GM21529 (cell line): ENCODE measurements at regions not wholly inside any gene's neighbourhood (a gene's known extent, or its start where the extent isn't known, plus 50 kb on each side); places are given as distances from the start of the nearest gene placed in this dataset.

ENCODE experiments used
- ATAC-seq: cut with Tn5 transposase; IDR thresholded peaks from one replicate; pipeline ENCODE4 v1.9.1; 2021; ENCODE audit not compliant: unreplicated experiment

DNA sequence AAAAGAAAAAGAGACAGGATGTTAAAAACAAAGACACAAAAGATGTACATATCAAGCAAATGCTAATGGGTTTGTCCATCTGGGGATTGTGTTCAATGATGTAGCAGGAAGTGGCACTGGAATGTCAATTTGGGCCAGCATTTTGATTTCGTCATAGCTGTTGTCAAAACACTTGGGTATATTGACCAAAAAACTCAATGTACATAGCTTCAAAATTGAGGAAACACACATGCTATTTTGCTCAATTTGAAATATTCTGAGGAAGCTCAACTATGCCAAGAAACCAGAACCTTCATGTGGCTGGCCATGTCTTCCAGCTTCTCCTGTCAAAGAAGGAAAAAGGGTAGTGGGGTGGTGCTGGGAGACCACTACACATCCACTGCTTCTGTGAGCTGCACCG lies 212.7 kb upstream of the GHITM start:
- ATAC-seq = no peak

- no peak for ATAC-seq
These were observed 212.1 kb upstream of the GHITM start for GRCh38 chr10:83927166-83927565.

GRCh38 chr10:83929399-83929798 lies 209.9 kb upstream of the GHITM start:
- no peak for ATAC-seq

GRCh38 chr10:83931669-83932068 lies 207.6 kb upstream of the GHITM start:
- no peak for ATAC-seq

DNA sequence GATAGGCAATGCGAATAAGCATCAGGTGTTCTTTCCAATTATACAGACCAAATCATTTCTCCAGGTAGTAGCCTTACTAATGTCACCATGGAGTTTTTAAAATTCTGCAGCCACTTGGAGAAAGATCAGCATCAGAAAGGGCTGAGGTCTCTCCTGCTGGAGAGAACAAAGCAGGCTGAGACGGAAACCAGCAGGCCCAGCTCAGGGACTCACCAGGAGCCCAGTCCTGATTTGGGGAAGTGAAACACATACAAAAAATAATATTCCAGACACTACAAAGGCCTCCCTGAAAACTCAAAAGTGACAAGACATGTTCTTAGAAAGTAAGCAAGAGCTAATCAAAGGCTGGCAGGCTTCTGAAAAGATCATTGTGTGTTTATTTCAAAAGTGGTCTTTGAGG lies 207.1 kb upstream of the GHITM start:
- ATAC-seq = no peak

GRCh38 chr10:83934062-83934461 lies 205.2 kb upstream of the GHITM start:
- ATAC-seq = no peak

DNA sequence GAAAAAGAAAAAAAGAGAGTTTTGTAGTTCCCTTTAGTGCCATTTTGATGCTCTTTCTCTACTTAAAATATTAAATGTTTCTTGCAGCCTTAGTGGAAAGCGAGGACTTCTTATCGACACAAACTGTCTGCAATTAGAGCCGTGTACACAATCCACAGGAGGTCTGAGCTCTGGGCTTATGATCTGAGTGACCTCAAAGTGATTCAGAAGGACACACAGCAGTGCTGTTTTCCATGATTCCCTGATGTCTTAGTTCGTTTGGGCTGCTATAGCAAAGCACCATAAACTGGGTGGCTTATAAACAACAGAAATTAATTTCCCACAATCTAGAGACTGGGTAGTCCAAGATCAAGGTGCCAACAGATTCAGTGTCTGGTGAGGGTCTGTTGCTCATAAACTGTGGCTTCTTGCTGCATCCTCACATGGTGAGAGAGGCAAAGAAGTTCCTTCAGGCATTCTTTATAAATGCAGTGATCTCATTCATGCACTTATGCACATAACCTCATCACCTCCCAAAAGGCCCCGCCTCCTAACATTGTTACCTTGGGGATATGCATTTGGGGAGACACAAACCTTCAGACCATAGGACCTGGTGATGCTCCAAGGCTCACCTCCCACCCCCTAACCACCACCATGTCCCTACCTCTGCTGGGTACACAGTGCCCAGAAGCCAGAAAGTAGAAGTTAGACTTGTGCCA lies 204.5 kb upstream of the GHITM start:
- ATAC-seq = no peak

DNA sequence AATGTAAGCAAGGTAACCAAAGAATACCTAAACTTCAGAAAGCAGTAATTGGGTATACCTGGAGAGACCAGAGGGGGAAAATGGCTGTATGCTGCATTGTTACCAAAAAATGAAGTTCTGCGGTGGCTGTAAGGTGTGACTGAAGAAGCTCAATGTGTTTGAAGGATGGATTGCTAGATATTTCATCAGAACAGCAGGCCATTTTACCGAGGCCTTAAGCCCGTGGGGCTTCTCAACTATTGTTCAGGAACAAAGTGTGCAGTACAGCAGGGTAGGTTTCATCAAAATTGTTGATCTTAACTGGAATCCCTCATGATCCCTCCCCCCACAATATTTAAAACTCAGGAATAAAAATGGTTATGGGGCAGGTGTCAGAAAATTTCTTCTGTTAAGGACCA lies 204.0 kb upstream of the GHITM start:
- ATAC-seq = no peak

- ATAC-seq = no peak
These were observed 203.4 kb upstream of the GHITM start for GRCh38 chr10:83935911-83936310.

- no peak for ATAC-seq
These were observed 202.1 kb upstream of the GHITM start for GRCh38 chr10:83937161-83937560.

GRCh38 chr10:83937826-83938225 lies 201.5 kb upstream of the GHITM start:
- no peak for ATAC-seq

DNA sequence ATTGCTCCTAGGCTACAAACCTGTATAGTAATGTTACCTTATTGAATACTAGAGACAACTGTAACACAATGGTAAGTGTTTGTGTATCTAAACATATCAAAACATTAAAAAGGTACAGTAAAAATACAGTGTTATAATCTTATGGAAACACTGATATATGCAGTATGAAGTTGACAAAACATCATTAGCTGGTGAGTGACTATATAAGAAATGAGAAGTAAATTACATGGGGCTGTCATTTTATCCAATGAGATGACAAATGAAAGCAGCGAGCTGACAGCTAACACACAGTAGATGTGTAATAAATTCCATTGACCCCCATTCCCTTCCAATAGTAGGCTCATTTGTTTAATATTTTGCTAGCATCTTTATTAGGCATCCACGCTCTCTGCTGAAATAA lies 198.1 kb upstream of the GHITM start:
- no peak for ATAC-seq

- no peak for ATAC-seq
These were observed 196.9 kb upstream of the GHITM start for GRCh38 chr10:83942410-83942809.

DNA sequence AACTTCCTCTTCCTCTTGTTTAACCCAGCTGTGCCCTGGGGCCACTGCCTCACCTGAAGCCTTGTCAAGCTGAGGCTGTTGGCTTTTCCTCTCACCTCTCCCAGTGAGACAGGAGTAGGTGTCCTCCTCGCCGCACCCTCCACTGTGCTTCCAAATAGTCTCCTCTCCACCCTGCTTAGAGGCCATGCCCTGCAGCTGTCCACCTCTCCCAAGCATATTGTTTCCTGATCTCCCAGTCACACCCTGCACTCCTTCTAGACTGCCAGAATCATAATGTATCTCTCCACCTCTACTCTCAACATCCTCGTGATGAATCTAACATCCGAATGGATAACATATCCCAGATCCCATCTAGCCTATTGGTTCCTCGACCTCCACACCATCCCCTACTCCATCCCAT lies 196.3 kb upstream of the GHITM start:
- no peak for ATAC-seq

DNA sequence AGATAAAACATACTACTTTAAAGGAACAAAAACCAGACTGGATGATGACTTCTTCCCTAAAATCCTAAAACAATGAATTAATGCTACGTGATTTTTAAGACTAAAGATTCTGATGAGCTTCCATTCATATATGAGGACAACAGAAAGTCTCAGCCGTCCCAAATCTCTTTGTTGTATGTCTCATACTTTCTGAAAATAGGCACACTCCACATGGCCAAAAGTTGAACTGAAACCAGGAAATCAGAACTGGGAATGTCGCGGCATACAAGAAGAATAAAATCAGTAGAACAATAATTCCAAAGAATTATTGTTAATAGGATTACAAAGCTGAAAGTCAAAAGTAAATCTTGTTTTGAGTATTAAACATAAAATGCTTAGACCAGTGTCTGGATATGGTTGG lies 195.4 kb upstream of the GHITM start:
- ATAC-seq = no peak

GRCh38 chr10:83945982-83946718 lies 193.2 kb upstream of the GHITM start:
- no peak for ATAC-seq

GRCh38 chr10:83952314-83952713 lies 187.0 kb upstream of the GHITM start:
- ATAC-seq = no peak

DNA sequence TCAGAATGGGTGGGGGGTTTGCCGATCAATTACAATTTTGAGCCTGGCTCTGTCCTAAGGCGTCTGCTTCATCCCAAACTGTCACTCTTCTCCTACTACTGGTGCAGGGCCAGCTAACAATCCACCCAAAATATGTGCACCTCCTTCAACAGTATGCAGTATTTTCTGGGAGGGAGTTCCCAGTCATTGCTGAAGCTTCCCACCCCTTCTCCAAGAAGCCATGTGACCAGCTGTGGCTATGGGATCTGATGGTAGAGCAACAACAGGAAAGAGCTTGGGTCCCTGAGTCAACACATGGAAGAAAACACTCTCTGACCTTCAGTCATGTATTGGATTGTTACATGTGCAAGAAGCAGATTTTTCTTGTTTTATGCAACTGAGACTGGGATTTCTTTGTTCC lies 185.7 kb upstream of the GHITM start:
- ATAC-seq = no peak

DNA sequence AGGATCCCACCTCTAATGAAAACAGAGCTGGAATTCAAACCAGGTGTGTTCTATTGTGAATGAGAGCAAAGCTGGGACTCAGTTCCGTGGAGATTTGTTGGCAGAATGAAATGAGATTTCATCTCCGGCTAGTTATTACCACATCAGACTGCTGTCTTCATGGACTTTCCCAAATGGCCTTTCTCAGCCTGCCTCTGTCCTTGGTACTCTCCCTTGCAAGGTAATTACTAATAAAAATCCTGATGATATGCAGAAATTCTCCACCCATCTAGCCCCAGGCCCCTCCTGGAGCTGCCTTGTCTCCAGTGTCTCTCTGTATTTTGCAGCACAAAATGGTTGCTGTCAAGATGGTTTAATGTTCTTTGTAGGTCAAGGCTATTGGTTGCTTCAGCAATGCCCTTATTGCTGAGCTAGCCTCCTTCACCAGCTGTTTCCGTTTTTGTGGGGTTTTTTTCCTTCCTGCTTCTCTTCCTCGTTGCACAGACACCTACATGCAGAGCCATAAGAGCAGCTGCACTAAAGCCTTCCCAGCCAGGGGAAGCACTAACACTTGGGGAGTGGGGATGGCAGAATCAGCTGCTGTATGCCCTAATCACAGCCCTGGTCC lies 185.0 kb upstream of the GHITM start:
- no peak for ATAC-seq

DNA sequence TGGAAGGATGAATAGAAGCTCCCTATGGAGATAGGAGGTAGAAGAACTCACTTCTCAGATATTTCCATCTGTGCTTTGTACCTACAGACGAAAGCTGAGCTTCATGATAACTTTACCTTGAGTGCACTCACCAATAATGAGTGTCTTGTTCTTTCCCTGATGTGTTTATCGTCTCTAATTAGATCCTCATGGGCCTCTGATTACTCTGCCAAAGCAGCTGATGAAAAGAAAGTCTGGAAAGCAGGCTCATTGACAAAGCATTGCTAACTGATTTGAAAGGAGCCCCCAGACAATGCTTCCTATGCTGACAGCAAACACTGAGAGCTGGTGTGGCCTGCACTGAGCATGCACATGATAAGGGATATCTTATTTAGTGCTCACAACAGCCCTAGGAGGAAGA lies 183.9 kb upstream of the GHITM start:
- ATAC-seq = no peak

DNA sequence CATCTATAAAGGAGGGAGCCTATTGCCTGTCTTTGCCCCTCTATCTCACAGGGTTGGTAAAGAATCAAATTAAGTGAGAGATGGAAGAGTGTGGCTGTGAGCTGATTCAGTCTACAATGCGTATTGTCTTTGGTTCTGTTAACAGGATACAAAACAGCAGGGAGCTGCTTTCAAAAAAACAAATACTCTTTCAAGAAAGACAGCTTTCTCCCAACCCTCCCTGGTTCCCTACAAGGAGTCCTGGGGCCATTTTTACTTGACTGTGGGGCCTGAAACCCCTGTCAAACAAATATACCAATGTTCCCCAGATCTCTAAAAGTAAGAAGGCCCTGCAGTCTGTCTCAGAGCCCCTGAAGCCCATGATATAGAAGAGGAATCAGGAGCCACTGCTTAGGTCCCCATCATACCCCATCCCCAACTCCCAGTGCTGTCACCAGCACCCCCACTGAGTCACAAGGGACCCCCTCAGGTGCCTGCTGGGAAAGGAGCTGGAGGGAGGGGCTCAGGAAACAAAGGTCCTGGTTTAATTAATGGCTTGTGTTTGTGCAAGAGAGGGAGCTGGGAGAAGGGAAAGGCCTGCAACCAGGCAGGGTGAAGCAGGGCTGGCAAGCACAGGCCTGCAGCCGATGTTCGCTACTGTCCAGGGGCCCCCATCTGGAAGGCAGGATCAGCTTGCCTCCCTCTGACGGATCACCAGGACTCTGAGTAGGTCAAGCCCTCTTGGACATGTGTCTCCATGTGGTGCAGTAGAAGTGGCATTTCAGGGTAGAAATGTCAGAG lies 182.0 kb upstream of the GHITM start:
- ATAC-seq = no peak

DNA sequence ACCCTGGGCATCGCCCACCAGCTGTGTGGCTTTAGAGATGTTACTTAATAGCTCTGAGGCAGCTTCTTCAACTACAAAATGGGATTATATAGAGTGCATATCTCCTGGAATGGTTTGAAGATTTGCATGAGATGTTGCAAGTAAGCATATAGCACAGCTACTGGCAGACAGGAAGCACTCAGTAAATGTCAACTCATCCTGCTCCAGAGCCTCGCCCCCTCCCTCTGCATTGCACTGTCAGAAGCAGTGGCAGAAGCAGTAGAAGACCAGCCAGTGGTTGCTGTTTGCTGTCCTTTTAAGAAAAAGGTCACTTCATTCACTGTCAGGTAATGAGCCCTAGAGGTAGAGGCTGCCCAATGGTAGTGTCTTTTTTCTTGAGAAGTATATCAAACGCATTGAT lies 180.0 kb upstream of the GHITM start:
- no peak for ATAC-seq
